Keratinocyte (primary cell): ENCODE measurements at regions not wholly inside any gene's neighbourhood (a gene's known extent, or its start where the extent isn't known, plus 50 kb on each side); places are given as distances from the start of the nearest gene placed in this dataset.

Source experiments
- DNase-seq: peaks from one replicate; pipeline ENCODE4 v3.0.0-alpha.2; 2011; ENCODE audit warnings: low read depth, missing footprints, low spot score
- FAIRE-seq: peaks from 2 replicates; lab custom pipeline; 2011; peaks lifted over from hg19 to GRCh38; lab: Jason Lieb, UNC
- H2AFZ ChIP-seq: 2 replicates; pipeline ENCODE4 v1.6.0; 2012; ENCODE audit warnings: low read length, control low read depth, inconsistent platforms; ENCODE audit not compliant: control insufficient read depth
- H3K27ac ChIP-seq: 2 replicates; pipeline ENCODE4 v1.5.1; 2011; ENCODE audit warnings: low read length; ENCODE audit not compliant: control insufficient read depth, insufficient read depth
- H3K27me3 ChIP-seq: 3 replicates; pipeline ENCODE4 v1.6.0; 2011; ENCODE audit warnings: low read length; ENCODE audit not compliant: control insufficient read depth, insufficient read depth; ENCODE audit errors: extremely low read depth
- H3K36me3 ChIP-seq, 2 experiments: 2 replicates in 1 of 2; 3 replicates in 1 of 2; pipeline ENCODE4 v1.5.1; 2011; ENCODE audit warnings: low read length in 2 of 2, mild to moderate bottlenecking in 1 of 2; ENCODE audit not compliant: control insufficient read depth in 2 of 2, insufficient read depth in 2 of 2; ENCODE audit errors: extremely low read depth in 1 of 2
- H3K4me1 ChIP-seq: 3 replicates; pipeline ENCODE4 v1.5.1; 2011; ENCODE audit warnings: low read length; ENCODE audit not compliant: control insufficient read depth, insufficient read depth; ENCODE audit errors: extremely low read depth
- H3K4me2 ChIP-seq: 3 replicates; pipeline ENCODE4 v1.6.0; 2011; ENCODE audit warnings: low read depth, low read length; ENCODE audit not compliant: control insufficient read depth, insufficient read depth; ENCODE audit errors: extremely low read depth
- H3K4me3 ChIP-seq, 3 experiments: fragments of 200-600 bp in 1 of 3; sonication (generic) in 1 of 3; 2 replicates in 2 of 3; 3 replicates in 1 of 3; pipeline ENCODE4 v1.5.1; 2011 to 2016; ENCODE audit warnings: low read length in 3 of 3, mild to moderate bottlenecking in 3 of 3, control low read depth in 2 of 3, inconsistent platforms in 1 of 3, low read depth in 1 of 3, mixed read lengths in 1 of 3, mixed run types in 1 of 3, moderate library complexity in 1 of 3; ENCODE audit not compliant: control insufficient read depth in 2 of 3, insufficient read depth in 2 of 3; ENCODE audit errors: extremely low read depth in 1 of 3
- H3K79me2 ChIP-seq: 2 replicates; pipeline ENCODE4 v1.6.0; 2012; ENCODE audit warnings: low read length; ENCODE audit not compliant: control insufficient read depth, insufficient read depth
- H3K9ac ChIP-seq: 3 replicates; pipeline ENCODE4 v1.6.0; 2011; ENCODE audit warnings: low read length; ENCODE audit not compliant: control insufficient read depth, insufficient read depth; ENCODE audit errors: extremely low read depth
- H3K9me1 ChIP-seq: 3 replicates; pipeline ENCODE4 v1.6.0; 2011; ENCODE audit warnings: low read length; ENCODE audit not compliant: control insufficient read depth, insufficient read depth; ENCODE audit errors: extremely low read depth
- H3K9me3 ChIP-seq: 2 replicates; pipeline ENCODE4 v1.5.1; 2012; ENCODE audit warnings: low read depth, low read length; ENCODE audit not compliant: control insufficient read depth
- H4K20me1 ChIP-seq: 3 replicates; pipeline ENCODE4 v1.6.0; 2011; ENCODE audit warnings: low read length; ENCODE audit not compliant: control insufficient read depth, insufficient read depth; ENCODE audit errors: extremely low read depth
- EZH2 ChIP-seq: IDR thresholded peaks from one replicate; pipeline ENCODE4 v1.6.1; 2012; ENCODE audit warnings: inconsistent platforms, mild to moderate bottlenecking, low read length, moderate library complexity
- dilution Hi-C: fragments of 300-500 bp; cut with MboI; formaldehyde crosslinking; loops from one replicate; pipeline ENCODE4 v1.7.0; 2020; ENCODE audit warnings: low sequenced_read_pairs; ENCODE audit not compliant: extremely low pct_ligation_motif_present
- TF ChIP-seq, protein P1 (sequence below), 3 experiments: IDR thresholded peaks in 1 of 3; conservative IDR thresholded peaks in 1 of 3; optimal IDR thresholded peaks in 1 of 3; 2 replicates in 2 of 3; 3 replicates in 1 of 3; pipeline versions ENCODE3 to v1.5.1; 2011; ENCODE audit warnings: low read length in 3 of 3, mild to moderate bottlenecking in 3 of 3, moderate library complexity in 2 of 3, control low read depth in 1 of 3, inconsistent platforms in 1 of 3; ENCODE audit not compliant: insufficient read depth in 2 of 3; ENCODE audit errors: extremely low read depth in 1 of 3

DNA sequence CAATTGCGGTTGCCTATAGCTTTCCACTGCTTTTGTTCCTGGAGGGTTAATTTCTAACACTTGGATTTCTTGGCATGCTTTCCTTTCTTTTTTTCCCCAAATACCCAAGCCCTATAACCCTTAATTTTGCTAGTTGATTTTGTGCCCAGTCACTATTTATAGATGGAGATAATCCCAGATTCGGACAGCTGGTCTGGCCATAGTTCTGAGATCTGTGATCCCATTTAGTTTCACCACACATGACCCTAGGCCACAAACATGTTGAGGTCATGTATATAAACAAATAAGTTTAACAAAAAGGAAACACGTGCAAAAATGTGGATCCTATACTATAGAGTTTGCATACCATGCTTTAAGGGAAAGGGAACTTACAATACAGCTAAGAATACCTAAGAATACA is 111.4 kb downstream of the ZMAT3 start:
- Histone ChIP-seq H3K9me3 (no peaks in the 10 kb centered on the region), H3K79me2 (no peaks in the 10 kb centered on the region), H3K36me3 (no peaks in the 10 kb centered on the region), H2AFZ (no peak overlapping the region), H3K4me2 (no peak overlapping the region), H3K27me3 (no peaks in the 10 kb centered on the region), H4K20me1 (no peaks in the 10 kb centered on the region), H3K4me3 (no peak overlapping the region), H3K4me1 (no peaks in the 10 kb centered on the region), H3K9ac (no peak overlapping the region), H3K9me1 (no peaks in the 10 kb centered on the region), H3K27ac (no peak overlapping the region)
- no peak for FAIRE-seq
- DNase-seq = no peak
- dilution Hi-C loops = loop anchor here (25.0 kb wide), 1 partner anchor 523 kb away; no protein-coding TSS in a partner anchor
- no peak for TF ChIP-seq EZH2
- TF ChIP-seq, protein P1, sequence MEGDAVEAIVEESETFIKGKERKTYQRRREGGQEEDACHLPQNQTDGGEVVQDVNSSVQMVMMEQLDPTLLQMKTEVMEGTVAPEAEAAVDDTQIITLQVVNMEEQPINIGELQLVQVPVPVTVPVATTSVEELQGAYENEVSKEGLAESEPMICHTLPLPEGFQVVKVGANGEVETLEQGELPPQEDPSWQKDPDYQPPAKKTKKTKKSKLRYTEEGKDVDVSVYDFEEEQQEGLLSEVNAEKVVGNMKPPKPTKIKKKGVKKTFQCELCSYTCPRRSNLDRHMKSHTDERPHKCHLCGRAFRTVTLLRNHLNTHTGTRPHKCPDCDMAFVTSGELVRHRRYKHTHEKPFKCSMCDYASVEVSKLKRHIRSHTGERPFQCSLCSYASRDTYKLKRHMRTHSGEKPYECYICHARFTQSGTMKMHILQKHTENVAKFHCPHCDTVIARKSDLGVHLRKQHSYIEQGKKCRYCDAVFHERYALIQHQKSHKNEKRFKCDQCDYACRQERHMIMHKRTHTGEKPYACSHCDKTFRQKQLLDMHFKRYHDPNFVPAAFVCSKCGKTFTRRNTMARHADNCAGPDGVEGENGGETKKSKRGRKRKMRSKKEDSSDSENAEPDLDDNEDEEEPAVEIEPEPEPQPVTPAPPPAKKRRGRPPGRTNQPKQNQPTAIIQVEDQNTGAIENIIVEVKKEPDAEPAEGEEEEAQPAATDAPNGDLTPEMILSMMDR (optimal IDR thresholded peaks at IDR 0.05 in 1 of 3, IDR thresholded peaks at IDR 0.05 in 1 of 3, conservative IDR thresholded peaks at IDR 0.05 in 1 of 3; ENCODE audit: extremely low read depth in 1 of 3, insufficient read depth in 2 of 3, low read length in 3 of 3) = no peak

DNA sequence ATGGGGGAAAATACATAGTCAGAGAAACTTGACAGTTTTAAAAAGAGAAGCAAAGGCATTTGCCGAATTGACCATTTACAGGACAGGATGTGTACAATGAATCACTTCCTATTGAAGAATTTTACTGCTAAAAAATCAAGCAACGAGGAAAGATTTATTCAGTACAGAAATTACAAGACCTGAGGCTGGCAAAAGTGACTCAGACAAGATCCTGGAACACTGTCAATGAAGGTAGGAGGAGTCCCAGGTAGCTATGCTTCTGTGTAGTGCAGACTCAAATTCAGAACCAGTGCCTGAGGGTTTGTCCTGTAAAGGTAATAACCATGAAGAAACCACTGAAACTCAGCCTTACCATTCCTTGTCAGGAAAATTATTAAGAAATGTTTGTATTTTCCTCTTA is 120.9 kb downstream of the ZMAT3 start:
- FAIRE-seq = peak; percentile 86
- dilution Hi-C loops = loop anchor here (25.0 kb wide), 1 partner anchor 513 kb away; no protein-coding TSS in a partner anchor
- Histone ChIP-seq H3K4me2 (peak overlapping the region; percentile 42), H3K9ac (no peak overlapping the region), H2AFZ (no peak overlapping the region), H3K36me3 (no peaks in the 10 kb centered on the region), H3K4me3 (no peak overlapping the region), H3K79me2 (no peaks in the 10 kb centered on the region), H3K9me3 (no peaks in the 10 kb centered on the region), H3K9me1 (no peaks in the 10 kb centered on the region), H3K27me3 (no peaks in the 10 kb centered on the region), H3K27ac (no peak overlapping the region), H4K20me1 (no peaks in the 10 kb centered on the region), H3K4me1 (peaks cover 10% of the 10 kb centered on the region)
- DNase-seq = peak; percentile 69
- TF ChIP-seq, protein P1 (optimal IDR thresholded peaks at IDR 0.05 in 1 of 3, IDR thresholded peaks at IDR 0.05 in 1 of 3, conservative IDR thresholded peaks at IDR 0.05 in 1 of 3; ENCODE audit: extremely low read depth in 1 of 3, insufficient read depth in 2 of 3, low read length in 3 of 3) = no peak
- no peak for TF ChIP-seq EZH2
